Suprapubic skin (tissue), 4 donors: ENCODE measurements at regions not wholly inside any gene's neighbourhood (a gene's known extent, or its start where the extent isn't known, plus 50 kb on each side); places are given as distances from the start of the nearest gene placed in this dataset.

Experiments used
- DNase-seq, 2 donors: peaks; one replicate each; pipeline ENCODE4 v3.0.0-alpha.2; 2019; ENCODE audit warnings: low spot score in 2 of 2
- H3K27ac ChIP-seq: fragments of 200-600 bp; sonication (generic); one replicate; pipeline ENCODE4 v1.5.1; 2019
- H3K27me3 ChIP-seq: fragments of 200-600 bp; sonication (generic); one replicate; pipeline ENCODE4 v1.5.1; 2019
- H3K36me3 ChIP-seq: fragments of 200-600 bp; sonication (generic); one replicate; pipeline ENCODE4 v1.5.1; 2019
- H3K4me1 ChIP-seq: fragments of 200-600 bp; sonication (generic); one replicate; pipeline ENCODE4 v1.5.1; 2019
- H3K4me3 ChIP-seq: fragments of 200-600 bp; sonication (generic); one replicate; pipeline ENCODE4 v1.5.1; 2019; ENCODE audit warnings: mild to moderate bottlenecking
- H3K9me3 ChIP-seq: fragments of 200-600 bp; sonication (generic); one replicate; pipeline ENCODE4 v1.5.1; 2019
- EP300 ChIP-seq: sonication (generic); formaldehyde crosslinking; IDR thresholded peaks from one replicate; pipeline ENCODE4 v1.6.1; 2017; ENCODE audit warnings: antibody characterized with exemption
- POLR2A ChIP-seq, 2 donors: fragments of 450-650 bp; IDR thresholded peaks; one replicate each; pipeline ENCODE4 v1.6.1; 2017; ENCODE audit warnings: antibody characterized with exemption in 2 of 2, mild to moderate bottlenecking in 2 of 2, moderate library complexity in 2 of 2
- POLR2AphosphoS5 ChIP-seq, 3 donors: sonication (generic); formaldehyde crosslinking; IDR thresholded peaks; one replicate each; pipeline ENCODE4 v1.6.1; 2017; ENCODE audit warnings: antibody characterized with exemption in 3 of 3
- WGBS: methylation state at CpG from one replicate; pipeline ENCODE4 v1.1.5; 2018; 5-methylcytosine and 5-hydroxymethylcytosine counted together
- TF ChIP-seq, protein P1 (sequence below), 2 donors: fragments of 200-600 bp in 1 of 2; fragments of 450-650 bp in 1 of 2; sonication (generic) in 1 of 2; IDR thresholded peaks; one replicate each; pipeline ENCODE4 v1.5.1; 2016 to 2019; ENCODE audit warnings: antibody characterized with exemption in 2 of 2, mild to moderate bottlenecking in 1 of 2, moderate library complexity in 1 of 2

DNA sequence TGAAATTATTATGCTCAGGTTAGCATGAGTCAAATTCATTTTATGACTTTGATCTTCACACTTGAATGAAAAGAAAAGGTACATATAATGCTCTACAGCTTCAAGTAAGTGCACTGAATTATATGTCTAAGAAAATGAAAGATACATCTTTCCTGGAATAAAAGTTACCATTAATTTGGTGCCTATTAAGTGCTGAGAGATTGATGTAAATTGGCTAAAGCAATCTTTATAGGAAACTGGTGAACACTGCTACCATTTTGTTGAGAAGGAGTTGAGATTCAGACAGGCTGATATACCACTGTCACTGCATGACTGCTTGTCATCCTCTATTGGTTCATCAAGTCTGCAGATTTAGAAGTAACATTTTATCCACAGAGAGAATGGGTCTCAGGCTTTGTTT, 416.8 kb upstream of the SPRY2 start:
- no peak for DNase-seq
- TF ChIP-seq EP300 (no peak), POLR2AphosphoS5 (IDR thresholded peaks at IDR 0.05) (no peak), POLR2A (IDR thresholded peaks at IDR 0.05) (no peak)
- TF ChIP-seq, protein P1, sequence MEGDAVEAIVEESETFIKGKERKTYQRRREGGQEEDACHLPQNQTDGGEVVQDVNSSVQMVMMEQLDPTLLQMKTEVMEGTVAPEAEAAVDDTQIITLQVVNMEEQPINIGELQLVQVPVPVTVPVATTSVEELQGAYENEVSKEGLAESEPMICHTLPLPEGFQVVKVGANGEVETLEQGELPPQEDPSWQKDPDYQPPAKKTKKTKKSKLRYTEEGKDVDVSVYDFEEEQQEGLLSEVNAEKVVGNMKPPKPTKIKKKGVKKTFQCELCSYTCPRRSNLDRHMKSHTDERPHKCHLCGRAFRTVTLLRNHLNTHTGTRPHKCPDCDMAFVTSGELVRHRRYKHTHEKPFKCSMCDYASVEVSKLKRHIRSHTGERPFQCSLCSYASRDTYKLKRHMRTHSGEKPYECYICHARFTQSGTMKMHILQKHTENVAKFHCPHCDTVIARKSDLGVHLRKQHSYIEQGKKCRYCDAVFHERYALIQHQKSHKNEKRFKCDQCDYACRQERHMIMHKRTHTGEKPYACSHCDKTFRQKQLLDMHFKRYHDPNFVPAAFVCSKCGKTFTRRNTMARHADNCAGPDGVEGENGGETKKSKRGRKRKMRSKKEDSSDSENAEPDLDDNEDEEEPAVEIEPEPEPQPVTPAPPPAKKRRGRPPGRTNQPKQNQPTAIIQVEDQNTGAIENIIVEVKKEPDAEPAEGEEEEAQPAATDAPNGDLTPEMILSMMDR (IDR thresholded peaks at IDR 0.05): no peak
- no peaks in the 10 kb centered on the region for H3K27me3 ChIP-seq
- H3K27ac ChIP-seq: no peak overlapping the region
- no peaks in the 10 kb centered on the region for H3K36me3 ChIP-seq
- H3K9me3 ChIP-seq: no peaks in the 10 kb centered on the region
- no peaks in the 10 kb centered on the region for H3K4me1 ChIP-seq
- H3K4me3 ChIP-seq: no peak overlapping the region

DNA sequence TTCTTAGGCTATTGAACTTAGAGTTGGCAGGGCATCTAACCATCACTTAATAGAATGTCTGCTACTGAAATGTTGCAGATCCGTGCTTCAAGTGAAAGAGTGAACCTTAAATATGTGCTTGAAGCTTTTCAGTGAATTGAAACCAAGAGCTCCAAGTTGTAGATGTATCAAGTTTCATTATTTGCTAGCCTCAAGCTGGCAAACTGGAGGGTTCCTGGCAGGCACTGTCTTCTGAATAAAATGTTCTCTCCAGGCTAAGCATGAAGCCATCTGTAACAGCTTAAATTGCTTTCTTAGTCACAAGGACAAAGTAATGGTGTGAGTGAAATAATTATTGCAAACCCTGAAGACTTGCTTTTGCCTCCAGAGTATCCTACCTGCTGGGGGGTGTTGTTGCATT, 415.0 kb upstream of the SPRY2 start:
- TF ChIP-seq, protein P1 (IDR thresholded peaks at IDR 0.05): no peak
- TF ChIP-seq POLR2AphosphoS5 (IDR thresholded peaks at IDR 0.05) (no peak), EP300 (no peak), POLR2A (IDR thresholded peaks at IDR 0.05) (no peak)
- 56% methylated on average over 1 of the region's 1 CpG for WGBS
- no peaks in the 10 kb centered on the region for H3K27me3 ChIP-seq

DNA sequence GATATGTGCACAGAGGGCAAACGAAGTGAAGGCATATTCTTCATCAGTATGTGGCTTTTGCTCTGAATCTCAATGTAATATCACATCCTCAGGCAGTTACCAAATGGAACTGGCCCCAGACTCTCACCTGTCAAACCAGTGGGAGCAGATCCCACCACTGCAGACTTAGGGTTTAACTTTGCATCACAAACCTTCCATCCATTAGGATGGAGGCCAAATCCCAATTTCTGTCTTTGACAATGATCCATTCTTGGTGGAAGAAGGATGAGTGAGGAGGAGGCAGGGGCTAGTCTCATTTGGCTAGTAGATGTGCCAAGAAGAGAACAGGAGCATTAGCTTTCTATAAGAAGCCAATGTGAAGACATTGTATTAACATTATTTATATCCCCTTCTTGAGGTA, 413.5 kb upstream of the SPRY2 start:
- TF ChIP-seq POLR2A (IDR thresholded peaks at IDR 0.05) (no peak), POLR2AphosphoS5 (IDR thresholded peaks at IDR 0.05) (no peak), EP300 (no peak)
- TF ChIP-seq, protein P1 (IDR thresholded peaks at IDR 0.05): no peak
- no peak overlapping the region for H3K4me3 ChIP-seq
- H3K27ac ChIP-seq: no peak overlapping the region

More for the DNA sequence above, 415.0 kb upstream of the SPRY2 start:
- H3K4me3 ChIP-seq: no peak overlapping the region
- no peaks in the 10 kb centered on the region for H3K36me3 ChIP-seq
- no peak overlapping the region for H3K27ac ChIP-seq
- H3K4me1 ChIP-seq: no peaks in the 10 kb centered on the region
- H3K9me3 ChIP-seq: no peaks in the 10 kb centered on the region
- no peak for DNase-seq

DNA sequence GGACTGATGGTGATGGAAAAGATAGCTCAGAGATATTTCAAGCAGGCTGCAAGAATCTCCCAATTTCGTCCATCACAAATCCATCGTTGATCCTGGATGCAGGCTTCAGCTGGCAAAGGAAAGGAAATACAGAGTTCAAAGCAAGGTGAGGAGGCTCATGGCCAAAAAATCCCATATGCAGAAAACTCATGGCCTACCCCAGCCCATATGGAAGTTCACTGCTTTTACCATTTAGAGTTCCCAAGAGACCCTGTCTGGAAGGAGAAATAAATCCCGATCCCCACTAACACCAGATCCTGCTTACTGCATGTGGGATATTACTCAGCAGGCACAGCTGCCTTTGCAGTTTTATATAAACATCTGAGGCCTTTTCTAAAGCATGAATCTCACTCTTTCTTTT, 412.9 kb upstream of the SPRY2 start:
- Histone ChIP-seq H3K27me3 (no peaks in the 10 kb centered on the region), H3K9me3 (no peaks in the 10 kb centered on the region), H3K27ac (no peak overlapping the region), H3K36me3 (no peaks in the 10 kb centered on the region), H3K4me3 (no peak overlapping the region), H3K4me1 (no peaks in the 10 kb centered on the region)
- WGBS: 71% methylated on average over 3 of the region's 3 CpGs
- TF ChIP-seq, protein P1 (IDR thresholded peaks at IDR 0.05): no peak
- TF ChIP-seq EP300 (no peak), POLR2A (IDR thresholded peaks at IDR 0.05) (no peak), POLR2AphosphoS5 (IDR thresholded peaks at IDR 0.05) (no peak)
- DNase-seq: no peak

More for the DNA sequence above, 413.5 kb upstream of the SPRY2 start:
- 59% methylated on average over 1 of the region's 1 CpG for WGBS
- H3K9me3 ChIP-seq: no peaks in the 10 kb centered on the region
- no peaks in the 10 kb centered on the region for H3K4me1 ChIP-seq
- H3K27me3 ChIP-seq: no peaks in the 10 kb centered on the region
- DNase-seq: no peak
- no peaks in the 10 kb centered on the region for H3K36me3 ChIP-seq

DNA sequence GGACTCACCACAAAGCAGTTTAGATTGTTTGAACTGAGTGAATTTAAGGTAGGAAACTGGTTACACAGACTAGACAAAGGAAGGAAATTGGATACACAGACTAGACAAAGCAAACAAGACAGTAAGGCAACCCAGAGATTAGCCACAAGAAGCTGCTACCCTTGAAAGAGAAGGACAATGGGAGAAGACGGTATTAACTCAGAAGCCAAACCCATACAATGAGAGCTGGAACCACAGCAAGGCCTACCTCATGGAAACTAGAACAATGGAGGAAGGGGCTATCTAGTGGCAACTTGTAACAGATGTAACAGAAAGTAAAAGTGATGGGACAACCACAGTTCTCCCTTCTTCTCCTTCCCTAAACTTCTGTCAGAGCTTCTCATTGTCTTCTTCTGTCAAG, 410.9 kb upstream of the SPRY2 start:
- no peak for DNase-seq
- 72% methylated on average over 1 of the region's 1 CpG for WGBS
- Histone ChIP-seq H3K27me3 (no peaks in the 10 kb centered on the region), H3K36me3 (no peaks in the 10 kb centered on the region), H3K4me1 (no peaks in the 10 kb centered on the region), H3K9me3 (no peaks in the 10 kb centered on the region), H3K27ac (no peak overlapping the region), H3K4me3 (no peak overlapping the region)
- TF ChIP-seq POLR2A (IDR thresholded peaks at IDR 0.05) (no peak), POLR2AphosphoS5 (IDR thresholded peaks at IDR 0.05) (no peak), EP300 (no peak)
- TF ChIP-seq, protein P1 (IDR thresholded peaks at IDR 0.05): no peak
